HepG2 (cell line): ENCODE measurements at regions not wholly inside any gene's neighbourhood (a gene's known extent, or its start where the extent isn't known, plus 50 kb on each side); places are given as distances from the start of the nearest gene placed in this dataset.

Source experiments
- KAT8 ChIP-seq: IDR thresholded peaks from 2 replicates; pipeline ENCODE4 v1.6.1; 2016; ENCODE audit warnings: missing genetic modification reagents, missing compliant biosample characterization
- MAZ ChIP-seq, 2 experiments: sonication (generic) in 1 of 2; formaldehyde crosslinking in 1 of 2; IDR thresholded peaks; 2 replicates each; pipeline versions ENCODE4 v1.5.0 to v1.6.1; 2012 to 2020; ENCODE audit warnings: low read depth in 2 of 2, mild to moderate bottlenecking in 2 of 2, borderline replicate concordance in 1 of 2, improper control_type of control experiment in 1 of 2, low read length in 1 of 2, missing genetic modification reagents in 1 of 2, moderate library complexity in 1 of 2
- PCBP1 ChIP-seq: fragments of 200-400 bp; formaldehyde crosslinking; IDR thresholded peaks from 2 replicates; pipeline ENCODE4 v1.6.1; 2017; ENCODE audit warnings: mild to moderate bottlenecking, low read depth, low read length, borderline replicate concordance
- PITX1 ChIP-seq: sonication (generic); formaldehyde crosslinking; IDR thresholded peaks from 2 replicates; pipeline ENCODE4 v1.5.1; 2020; ENCODE audit warnings: mild to moderate bottlenecking, missing genetic modification reagents
- SMAD1 ChIP-seq: sonication (generic); formaldehyde crosslinking; IDR thresholded peaks from 2 replicates; pipeline ENCODE4 v1.4.0; 2020; ENCODE audit warnings: missing genetic modification reagents, low read depth, mild to moderate bottlenecking, borderline replicate concordance
- SRSF9 ChIP-seq: fragments of 200-400 bp; formaldehyde crosslinking; IDR thresholded peaks from 2 replicates; pipeline ENCODE4 v1.6.1; 2018; ENCODE audit warnings: borderline replicate concordance, mild to moderate bottlenecking, low read depth, low read length; ENCODE audit not compliant: insufficient read depth, poor library complexity, severe bottlenecking
- TAF1 ChIP-seq: sonication (generic); formaldehyde crosslinking; IDR thresholded peaks from 2 replicates; pipeline ENCODE4 v1.4.0; 2020; ENCODE audit warnings: missing genetic modification reagents
- ZNF614 ChIP-seq: IDR thresholded peaks from 2 replicates; pipeline ENCODE4 v1.6.1; 2018; ENCODE audit warnings: missing biosample characterization, missing genetic modification reagents, inconsistent platforms, borderline replicate concordance
- ZNF782 ChIP-seq: sonication (generic); formaldehyde crosslinking; IDR thresholded peaks from 2 replicates; pipeline ENCODE4 v1.4.0; 2020; ENCODE audit warnings: missing genetic modification reagents, mild to moderate bottlenecking, borderline replicate concordance
- TF ChIP-seq, protein P1 (sequence below): IDR thresholded peaks from 2 replicates; pipeline ENCODE4 v1.6.1; 2016; ENCODE audit warnings: missing compliant biosample characterization, missing genetic modification reagents, borderline replicate concordance
- TF ChIP-seq, protein P2 (sequence below), 2 experiments: sonication (generic) in 1 of 2; formaldehyde crosslinking in 1 of 2; IDR thresholded peaks; 2 replicates each; pipeline versions ENCODE4 v1.4.0 to v1.6.1; 2018 to 2020; ENCODE audit warnings: missing genetic modification reagents in 2 of 2, borderline replicate concordance in 1 of 2, low read depth in 1 of 2, mild to moderate bottlenecking in 1 of 2, missing biosample characterization in 1 of 2
- TF ChIP-seq, protein P3 (sequence below): sonication (generic); formaldehyde crosslinking; IDR thresholded peaks from 2 replicates; pipeline ENCODE4; 2020; ENCODE audit warnings: missing genetic modification reagents, mild to moderate bottlenecking, borderline replicate concordance
- TF ChIP-seq, protein P4 (sequence below): sonication (generic); formaldehyde crosslinking; IDR thresholded peaks from 2 replicates; pipeline ENCODE4 v1.5.0; 2020; ENCODE audit warnings: mild to moderate bottlenecking, missing genetic modification reagents, moderate library complexity

DNA sequence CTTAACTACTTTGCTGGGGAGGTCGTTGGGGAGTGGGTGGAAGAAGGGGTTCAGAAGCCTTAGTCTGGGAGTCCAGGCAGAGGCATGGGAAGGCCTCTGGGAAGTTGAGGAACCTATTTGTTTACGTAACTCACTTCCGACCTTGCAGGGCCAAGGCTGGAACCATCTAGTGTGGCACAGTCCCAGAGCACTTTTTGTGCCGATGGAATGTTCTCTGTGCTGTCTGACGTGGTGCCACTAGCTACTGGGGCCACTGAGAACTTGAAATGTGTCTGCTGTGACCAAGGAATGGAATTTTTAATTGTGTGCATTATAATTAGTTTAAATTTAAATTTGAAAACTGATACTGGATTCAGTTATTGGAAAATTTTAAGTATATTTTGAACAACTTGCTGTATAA is 139.7 kb downstream of the FAM161A start:
- TF ChIP-seq, protein P1, sequence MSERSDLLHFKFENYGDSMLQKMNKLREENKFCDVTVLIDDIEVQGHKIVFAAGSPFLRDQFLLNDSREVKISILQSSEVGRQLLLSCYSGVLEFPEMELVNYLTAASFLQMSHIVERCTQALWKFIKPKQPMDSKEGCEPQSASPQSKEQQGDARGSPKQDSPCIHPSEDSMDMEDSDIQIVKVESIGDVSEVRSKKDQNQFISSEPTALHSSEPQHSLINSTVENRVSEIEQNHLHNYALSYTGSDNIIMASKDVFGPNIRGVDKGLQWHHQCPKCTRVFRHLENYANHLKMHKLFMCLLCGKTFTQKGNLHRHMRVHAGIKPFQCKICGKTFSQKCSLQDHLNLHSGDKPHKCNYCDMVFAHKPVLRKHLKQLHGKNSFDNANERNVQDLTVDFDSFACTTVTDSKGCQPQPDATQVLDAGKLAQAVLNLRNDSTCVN = no peak
- TF ChIP-seq PITX1 (CRISPR knock-in tag) (no peak), TAF1 (no peak), PCBP1 (no peak), MAZ (IDR thresholded peaks at IDR 0.05; ENCODE audit: borderline replicate concordance, low read depth, low read length) (no peak), MAZ (CRISPR knock-in tag; IDR thresholded peaks at IDR 0.05; ENCODE audit: low read depth) (no peak), SRSF9 (no peak), ZNF614 (no peak), KAT8 (CRISPR knock-in tag) (no peak), SMAD1 (CRISPR knock-in tag) (no peak), ZNF782 (CRISPR knock-in tag) (no peak)
- TF ChIP-seq, protein P2, sequence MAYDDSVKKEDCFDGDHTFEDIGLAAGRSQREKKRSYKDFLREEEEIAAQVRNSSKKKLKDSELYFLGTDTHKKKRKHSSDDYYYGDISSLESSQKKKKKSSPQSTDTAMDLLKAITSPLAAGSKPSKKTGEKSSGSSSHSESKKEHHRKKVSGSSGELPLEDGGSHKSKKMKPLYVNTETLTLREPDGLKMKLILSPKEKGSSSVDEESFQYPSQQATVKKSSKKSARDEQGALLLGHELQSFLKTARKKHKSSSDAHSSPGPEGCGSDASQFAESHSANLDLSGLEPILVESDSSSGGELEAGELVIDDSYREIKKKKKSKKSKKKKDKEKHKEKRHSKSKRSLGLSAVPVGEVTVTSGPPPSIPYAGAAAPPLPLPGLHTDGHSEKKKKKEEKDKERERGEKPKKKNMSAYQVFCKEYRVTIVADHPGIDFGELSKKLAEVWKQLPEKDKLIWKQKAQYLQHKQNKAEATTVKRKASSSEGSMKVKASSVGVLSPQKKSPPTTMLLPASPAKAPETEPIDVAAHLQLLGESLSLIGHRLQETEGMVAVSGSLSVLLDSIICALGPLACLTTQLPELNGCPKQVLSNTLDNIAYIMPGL (CRISPR knock-in tag; IDR thresholded peaks at IDR 0.05; ENCODE audit: borderline replicate concordance in 1 of 2, low read depth in 1 of 2) = no peak
- TF ChIP-seq, protein P3, sequence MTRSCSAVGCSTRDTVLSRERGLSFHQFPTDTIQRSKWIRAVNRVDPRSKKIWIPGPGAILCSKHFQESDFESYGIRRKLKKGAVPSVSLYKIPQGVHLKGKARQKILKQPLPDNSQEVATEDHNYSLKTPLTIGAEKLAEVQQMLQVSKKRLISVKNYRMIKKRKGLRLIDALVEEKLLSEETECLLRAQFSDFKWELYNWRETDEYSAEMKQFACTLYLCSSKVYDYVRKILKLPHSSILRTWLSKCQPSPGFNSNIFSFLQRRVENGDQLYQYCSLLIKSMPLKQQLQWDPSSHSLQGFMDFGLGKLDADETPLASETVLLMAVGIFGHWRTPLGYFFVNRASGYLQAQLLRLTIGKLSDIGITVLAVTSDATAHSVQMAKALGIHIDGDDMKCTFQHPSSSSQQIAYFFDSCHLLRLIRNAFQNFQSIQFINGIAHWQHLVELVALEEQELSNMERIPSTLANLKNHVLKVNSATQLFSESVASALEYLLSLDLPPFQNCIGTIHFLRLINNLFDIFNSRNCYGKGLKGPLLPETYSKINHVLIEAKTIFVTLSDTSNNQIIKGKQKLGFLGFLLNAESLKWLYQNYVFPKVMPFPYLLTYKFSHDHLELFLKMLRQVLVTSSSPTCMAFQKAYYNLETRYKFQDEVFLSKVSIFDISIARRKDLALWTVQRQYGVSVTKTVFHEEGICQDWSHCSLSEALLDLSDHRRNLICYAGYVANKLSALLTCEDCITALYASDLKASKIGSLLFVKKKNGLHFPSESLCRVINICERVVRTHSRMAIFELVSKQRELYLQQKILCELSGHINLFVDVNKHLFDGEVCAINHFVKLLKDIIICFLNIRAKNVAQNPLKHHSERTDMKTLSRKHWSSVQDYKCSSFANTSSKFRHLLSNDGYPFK (CRISPR knock-in tag) = no peak
- TF ChIP-seq, protein P4, sequence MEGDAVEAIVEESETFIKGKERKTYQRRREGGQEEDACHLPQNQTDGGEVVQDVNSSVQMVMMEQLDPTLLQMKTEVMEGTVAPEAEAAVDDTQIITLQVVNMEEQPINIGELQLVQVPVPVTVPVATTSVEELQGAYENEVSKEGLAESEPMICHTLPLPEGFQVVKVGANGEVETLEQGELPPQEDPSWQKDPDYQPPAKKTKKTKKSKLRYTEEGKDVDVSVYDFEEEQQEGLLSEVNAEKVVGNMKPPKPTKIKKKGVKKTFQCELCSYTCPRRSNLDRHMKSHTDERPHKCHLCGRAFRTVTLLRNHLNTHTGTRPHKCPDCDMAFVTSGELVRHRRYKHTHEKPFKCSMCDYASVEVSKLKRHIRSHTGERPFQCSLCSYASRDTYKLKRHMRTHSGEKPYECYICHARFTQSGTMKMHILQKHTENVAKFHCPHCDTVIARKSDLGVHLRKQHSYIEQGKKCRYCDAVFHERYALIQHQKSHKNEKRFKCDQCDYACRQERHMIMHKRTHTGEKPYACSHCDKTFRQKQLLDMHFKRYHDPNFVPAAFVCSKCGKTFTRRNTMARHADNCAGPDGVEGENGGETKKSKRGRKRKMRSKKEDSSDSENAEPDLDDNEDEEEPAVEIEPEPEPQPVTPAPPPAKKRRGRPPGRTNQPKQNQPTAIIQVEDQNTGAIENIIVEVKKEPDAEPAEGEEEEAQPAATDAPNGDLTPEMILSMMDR = no peak
